ENCODE measurements at regions not wholly inside any gene's neighbourhood (a gene's known extent, or its start where the extent isn't known, plus 50 kb on each side); places are given as distances from the start of the nearest gene placed in this dataset.

- Histone ChIP-seq H3K4me3 (ENCODE audit: low read length) (peak overlapping the region; percentile 16; the same call in 1 of the 2 replicates), H3K27ac (ENCODE audit: low read length) (no peak overlapping the region), H3K4me2 (ENCODE audit: low read length) (peak overlapping the region; percentile 45), H4K20me1 (ENCODE audit: insufficient read depth, low read length) (no peaks in the 10 kb centered on the region), H3K27me3 (ENCODE audit: low read depth, low read length) (peaks cover 32% of the 10 kb centered on the region), H3K36me3 (replicated peaks; ENCODE audit: low read depth, low read length) (no peaks in the 10 kb centered on the region), H3K9me3 (ENCODE audit: insufficient read depth, low read length) (no peaks in the 10 kb centered on the region), H2AFZ (ENCODE audit: low read depth, low read length) (no peak overlapping the region), H3K79me2 (ENCODE audit: low read length) (no peaks in the 10 kb centered on the region), H3K4me1 (ENCODE audit: low read length) (peaks cover 35% of the 10 kb centered on the region), H3K9ac (ENCODE audit: low read length) (no peak overlapping the region)
- TF ChIP-seq EZH2phosphoT487 (IDR thresholded peaks at IDR 0.05; ENCODE audit: low read depth) (no peak), CTCF (IDR thresholded peaks at IDR 0.05; ENCODE audit: low read depth, low read length) (peak; percentile 42)
Observed at GRCh38 chr16:85396879-85397871, 215.9 kb upstream of the GSE1 start.

GRCh38 chr16:85398050-85398451 lies 215.1 kb upstream of the GSE1 start:
- peak overlapping the region; percentile 45; the same call in 1 of the 2 replicates for H3K4me2 ChIP-seq (ENCODE audit: low read length)
- H4K20me1 ChIP-seq (ENCODE audit: insufficient read depth, low read length), result no peaks in the 10 kb centered on the region
- H3K27ac ChIP-seq (ENCODE audit: low read length), result no peak overlapping the region
- H3K36me3 ChIP-seq (replicated peaks; ENCODE audit: low read depth, low read length), result no peaks in the 10 kb centered on the region
- peaks cover 32% of the 10 kb centered on the region for H3K27me3 ChIP-seq (ENCODE audit: low read depth, low read length)
- H3K4me1 ChIP-seq (ENCODE audit: low read length), result peaks cover 35% of the 10 kb centered on the region
- no peak overlapping the region for H3K4me3 ChIP-seq (ENCODE audit: low read length)
- H3K9me3 ChIP-seq (ENCODE audit: insufficient read depth, low read length), result no peaks in the 10 kb centered on the region
- no peaks in the 10 kb centered on the region for H3K79me2 ChIP-seq (ENCODE audit: low read length)
- TF ChIP-seq CTCF (IDR thresholded peaks at IDR 0.05; ENCODE audit: low read depth, low read length) (no peak), EZH2phosphoT487 (IDR thresholded peaks at IDR 0.05; ENCODE audit: low read depth) (no peak)
- no peak overlapping the region for H3K9ac ChIP-seq (ENCODE audit: low read length)
- no peak overlapping the region for H2AFZ ChIP-seq (ENCODE audit: low read depth, low read length)

DNA sequence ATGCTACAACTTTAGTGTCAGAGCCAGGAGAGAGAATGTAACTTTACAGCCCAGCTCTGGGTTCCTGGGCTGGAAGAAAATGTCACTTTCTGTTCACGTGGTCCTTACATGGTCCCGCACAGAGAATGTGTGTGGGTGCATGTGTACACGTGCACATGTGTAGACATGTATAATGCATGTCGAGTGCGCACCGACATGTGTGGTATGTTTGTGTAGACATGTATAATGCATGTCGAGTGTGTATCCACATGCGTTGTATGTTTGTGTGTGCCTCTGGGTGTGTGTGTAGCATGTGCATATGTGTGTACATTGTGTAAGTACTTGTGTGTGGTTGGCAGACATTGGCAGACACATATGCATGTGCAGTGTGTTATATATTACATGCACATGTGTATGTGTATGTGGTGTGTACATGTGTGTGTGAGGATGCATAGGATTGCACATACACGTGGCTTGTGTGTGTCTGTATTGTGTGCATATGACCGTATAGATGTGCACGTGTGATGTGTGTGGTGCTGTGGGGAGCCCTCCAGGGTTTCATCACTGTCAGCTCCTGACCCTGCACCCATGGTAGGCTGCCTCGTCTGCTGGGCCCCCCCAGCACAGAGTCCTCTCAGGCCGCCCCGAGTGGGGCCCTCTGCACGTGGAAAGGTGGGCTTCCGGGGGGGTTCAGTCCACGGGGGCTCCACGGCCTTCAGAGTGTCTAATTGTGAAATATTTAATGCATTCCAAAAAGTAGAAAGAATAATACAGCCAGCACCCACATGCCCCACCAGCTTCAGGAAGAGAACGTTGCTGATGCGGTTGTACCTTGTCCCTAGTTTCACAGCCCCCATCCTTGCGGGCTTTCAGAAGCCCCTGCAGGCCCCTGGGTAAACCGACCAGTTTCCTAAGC lies 214.2 kb upstream of the GSE1 start:
- Histone ChIP-seq H3K9me3 (ENCODE audit: insufficient read depth, low read length) (no peaks in the 10 kb centered on the region), H3K4me3 (ENCODE audit: low read length) (no peak overlapping the region), H3K79me2 (ENCODE audit: low read length) (no peaks in the 10 kb centered on the region), H3K9ac (ENCODE audit: low read length) (no peak overlapping the region), H3K27me3 (ENCODE audit: low read depth, low read length) (peaks cover 32% of the 10 kb centered on the region), H3K36me3 (replicated peaks; ENCODE audit: low read depth, low read length) (no peaks in the 10 kb centered on the region), H2AFZ (ENCODE audit: low read depth, low read length) (no peak overlapping the region), H3K4me2 (ENCODE audit: low read length) (no peak overlapping the region), H4K20me1 (ENCODE audit: insufficient read depth, low read length) (no peaks in the 10 kb centered on the region), H3K4me1 (ENCODE audit: low read length) (peaks cover 33% of the 10 kb centered on the region), H3K27ac (ENCODE audit: low read length) (no peak overlapping the region)
- TF ChIP-seq EZH2phosphoT487 (IDR thresholded peaks at IDR 0.05; ENCODE audit: low read depth) (no peak), CTCF (IDR thresholded peaks at IDR 0.05; ENCODE audit: low read depth, low read length) (no peak)
